ENCODE measurements at regions not wholly inside any gene's neighbourhood (a gene's known extent, or its start where the extent isn't known, plus 50 kb on each side); places are given as distances from the start of the nearest gene placed in this dataset.

GRCh38 chr1:36714301-36714700 lies 231.6 kb upstream of the CSF3R start:
- no peak for TF ChIP-seq CTCF (IDR thresholded peaks at IDR 0.05; ENCODE audit: insufficient read depth, low read length, missing control alignments)

GRCh38 chr1:36711480-36711879 lies 228.8 kb upstream of the CSF3R start:
- ChIA-PET POLR2A (no interaction called here), CTCF (no interaction called here)
- H3K4me3 ChIP-seq (ENCODE audit: low read depth, low read length) = no peak overlapping the region
- DNase-seq (ENCODE audit: low read depth, low spot score) = no peak
- no peak for TF ChIP-seq CTCF (IDR thresholded peaks at IDR 0.05; ENCODE audit: insufficient read depth, low read length, missing control alignments)

More at GRCh38 chr1:36714301-36714700, 231.6 kb upstream of the CSF3R start:
- DNase-seq (ENCODE audit: low read depth, low spot score) = no peak
- ChIA-PET POLR2A (no interaction called here), CTCF (no interaction called here)
- H3K4me3 ChIP-seq (ENCODE audit: low read depth, low read length) = no peak overlapping the region

GRCh38 chr1:36710951-36711350 lies 228.2 kb upstream of the CSF3R start:
- ChIA-PET POLR2A (no interaction called here), CTCF (no interaction called here)
- no peak for TF ChIP-seq CTCF (IDR thresholded peaks at IDR 0.05; ENCODE audit: insufficient read depth, low read length, missing control alignments)
- no peak for DNase-seq (ENCODE audit: low read depth, low spot score)
- no peak overlapping the region for H3K4me3 ChIP-seq (ENCODE audit: low read depth, low read length)

- CTCF ChIA-PET = no interaction called here
- POLR2A ChIA-PET = no interaction called here
- H3K4me3 ChIP-seq (ENCODE audit: low read depth, low read length) = no peak overlapping the region
- DNase-seq (ENCODE audit: low read depth, low spot score) = no peak
- no peak for TF ChIP-seq CTCF (IDR thresholded peaks at IDR 0.05; ENCODE audit: insufficient read depth, low read length, missing control alignments)
Measured at GRCh38 chr1:36709869-36710481, 227.3 kb upstream of the CSF3R start.

GRCh38 chr1:36708587-36708986 lies 225.9 kb upstream of the CSF3R start:
- POLR2A ChIA-PET = no interaction called here

GRCh38 chr1:36707221-36707620 lies 224.5 kb upstream of the CSF3R start:
- CTCF ChIA-PET = no interaction called here
- POLR2A ChIA-PET = no interaction called here
- TF ChIP-seq CTCF (IDR thresholded peaks at IDR 0.05; ENCODE audit: insufficient read depth, low read length, missing control alignments) = no peak
- no peak for DNase-seq (ENCODE audit: low read depth, low spot score)
- no peak overlapping the region for H3K4me3 ChIP-seq (ENCODE audit: low read depth, low read length)

More at GRCh38 chr1:36708587-36708986, 225.9 kb upstream of the CSF3R start:
- CTCF ChIA-PET = no interaction called here
- H3K4me3 ChIP-seq (ENCODE audit: low read depth, low read length) = no peak overlapping the region
- no peak for TF ChIP-seq CTCF (IDR thresholded peaks at IDR 0.05; ENCODE audit: insufficient read depth, low read length, missing control alignments)
- no peak for DNase-seq (ENCODE audit: low read depth, low spot score)

Measured in AG04449 (cell line).